Neural cell (in vitro differentiated cells): ENCODE measurements at regions not wholly inside any gene's neighbourhood (a gene's known extent, or its start where the extent isn't known, plus 50 kb on each side); places are given as distances from the start of the nearest gene placed in this dataset.

Source experiments
- H2AFZ ChIP-seq: fragments of 200-600, 300-800 bp; sonication (generic), shearing (Covaris generic); 2 replicates; pipeline ENCODE4 v1.6.0; 2014; ENCODE audit warnings: low read depth, mild to moderate bottlenecking, antibody characterized with exemption, low read length, moderate library complexity
- H3F3A ChIP-seq: fragments of 200-600 bp; shearing (Covaris generic); 2 replicates; pipeline ENCODE4 v1.6.1; 2016; ENCODE audit warnings: mild to moderate bottlenecking, moderate library complexity, mixed read lengths, antibody characterized with exemption, low read length; ENCODE audit not compliant: insufficient read depth, poor library complexity, severe bottlenecking
- H3K27ac ChIP-seq: fragments of 200-600, 300-800 bp; sonication (generic), shearing (Covaris generic); 2 replicates; pipeline ENCODE4 v1.5.1; 2014; ENCODE audit warnings: mild to moderate bottlenecking, low read length, moderate library complexity
- H3K27me3 ChIP-seq: fragments of 300-800, 200-600 bp; sonication (generic), shearing (Covaris generic); 2 replicates; pipeline ENCODE4 v1.6.0; 2014; ENCODE audit warnings: mild to moderate bottlenecking, low read depth, low read length, moderate library complexity; ENCODE audit not compliant: insufficient read depth
- H3K36me3 ChIP-seq: fragments of 300-800, 200-600 bp; sonication (generic), shearing (Covaris generic); 2 replicates; pipeline ENCODE4 v1.5.1; 2014; ENCODE audit warnings: mild to moderate bottlenecking, antibody characterized with exemption, low read length, moderate library complexity; ENCODE audit not compliant: insufficient read depth
- H3K4me2 ChIP-seq: fragments of 300-800, 200-600 bp; sonication (generic), shearing (Covaris generic); 2 replicates; pipeline ENCODE4 v1.6.0; 2014; ENCODE audit warnings: mild to moderate bottlenecking, low read length
- H3K4me3 ChIP-seq: fragments of 300-800, 200-600 bp; sonication (generic), shearing (Covaris generic); 2 replicates; pipeline ENCODE4 v1.5.1; 2014; ENCODE audit warnings: mild to moderate bottlenecking, low read length, moderate library complexity
- H3K79me2 ChIP-seq: fragments of 200-600 bp; shearing (Covaris generic); replicated peaks from 2 replicates; pipeline ENCODE4 v1.6.0; 2014; ENCODE audit warnings: mild to moderate bottlenecking, low read length, moderate library complexity; ENCODE audit not compliant: insufficient read depth
- H3K9ac ChIP-seq: fragments of 300-800, 200-600 bp; sonication (generic), shearing (Covaris generic); 2 replicates; pipeline ENCODE4 v1.6.1; 2016; ENCODE audit warnings: mild to moderate bottlenecking, low read length, mixed read lengths
- H3K9me2 ChIP-seq: fragments of 200-600 bp; shearing (Covaris generic); 2 replicates; pipeline ENCODE4 v1.6.1; 2016; ENCODE audit warnings: mild to moderate bottlenecking, low read length, mixed read lengths; ENCODE audit not compliant: insufficient read depth
- H3K9me3 ChIP-seq: fragments of 200-600, 300-800 bp; sonication (generic), shearing (Covaris generic); 2 replicates; pipeline ENCODE4 v1.6.1; 2016; ENCODE audit warnings: mild to moderate bottlenecking, mixed run types, low read length, moderate library complexity, mixed read lengths
- H4K20me1 ChIP-seq: fragments of 200-600 bp; shearing (Covaris generic); 2 replicates; pipeline ENCODE4 v1.6.1; 2016; ENCODE audit warnings: mild to moderate bottlenecking, mixed run types; ENCODE audit not compliant: insufficient read depth
- CTCF ChIP-seq: fragments of 450-650 bp; IDR thresholded peaks from 2 replicates; pipeline ENCODE4 v1.5.1; 2014; ENCODE audit warnings: antibody characterized with exemption, mild to moderate bottlenecking, moderate library complexity; ENCODE audit not compliant: poor library complexity, severe bottlenecking
- EP300 ChIP-seq: fragments of 450-650 bp; conservative IDR thresholded peaks from 2 replicates; pipeline ENCODE4 v1.6.1; 2014; ENCODE audit warnings: antibody characterized with exemption, mild to moderate bottlenecking, moderate library complexity; ENCODE audit not compliant: poor library complexity, severe bottlenecking
- EZH2 ChIP-seq: fragments of 200-600, 300-800 bp; shearing (Covaris generic), sonication (generic); IDR thresholded peaks from 2 replicates; pipeline ENCODE4 v1.6.1; 2014; ENCODE audit warnings: antibody characterized with exemption, low read length, borderline replicate concordance, mild to moderate bottlenecking; ENCODE audit not compliant: insufficient read depth, poor library complexity, severe bottlenecking
- MXI1 ChIP-seq: fragments of 450-650 bp; conservative IDR thresholded peaks from 2 replicates; pipeline ENCODE4 v1.6.1; 2014; ENCODE audit warnings: antibody characterized with exemption, mild to moderate bottlenecking; ENCODE audit not compliant: poor library complexity, severe bottlenecking
- POLR2AphosphoS5 ChIP-seq: IDR thresholded peaks from 2 replicates; pipeline ENCODE4 v1.6.1; 2012
- RAD21 ChIP-seq: fragments of 450-650 bp; conservative IDR thresholded peaks from 2 replicates; pipeline ENCODE4 v1.6.1; 2014; ENCODE audit warnings: antibody characterized with exemption, mild to moderate bottlenecking, moderate library complexity
- REST ChIP-seq: IDR thresholded peaks from 2 replicates; pipeline ENCODE4 v1.6.1; 2012; ENCODE audit warnings: borderline replicate concordance
- SMC3 ChIP-seq: fragments of 450-650 bp; conservative IDR thresholded peaks from 2 replicates; pipeline ENCODE4 v1.6.1; 2014; ENCODE audit warnings: antibody characterized with exemption, mild to moderate bottlenecking, moderate library complexity; ENCODE audit not compliant: poor library complexity
- TAF1 ChIP-seq: IDR thresholded peaks from 2 replicates; pipeline ENCODE4 v1.6.1; 2012; ENCODE audit warnings: low read depth

GRCh38 chr10:64096941-64097340 is 575.7 kb downstream of the REEP3 start:
- Histone ChIP-seq H2AFZ (no peak overlapping the region), H3K9ac (no peak overlapping the region), H3K9me2 (no peaks in the 10 kb centered on the region), H3K36me3 (no peaks in the 10 kb centered on the region), H3K9me3 (no peaks in the 10 kb centered on the region), H3K79me2 (no peaks in the 10 kb centered on the region), H3F3A (no peaks in the 10 kb centered on the region), H4K20me1 (no peaks in the 10 kb centered on the region), H3K4me2 (no peak overlapping the region), H3K27me3 (no peaks in the 10 kb centered on the region), H3K27ac (no peak overlapping the region), H3K4me3 (no peak overlapping the region)
- no peak for TF ChIP-seq TAF1
- TF ChIP-seq SMC3 = no peak
- no peak for TF ChIP-seq POLR2AphosphoS5
- TF ChIP-seq MXI1 = no peak
- TF ChIP-seq CTCF = no peak
- TF ChIP-seq RAD21 = no peak
- no peak for TF ChIP-seq REST
- TF ChIP-seq EZH2 = no peak
- TF ChIP-seq EP300 = no peak

GRCh38 chr10:64097391-64098122 is 576.4 kb downstream of the REEP3 start:
- Histone ChIP-seq H3K27ac (no peak overlapping the region), H3K9me2 (no peaks in the 10 kb centered on the region), H3K36me3 (no peaks in the 10 kb centered on the region), H3K4me3 (no peak overlapping the region), H4K20me1 (no peaks in the 10 kb centered on the region), H3K9ac (no peak overlapping the region), H3K79me2 (no peaks in the 10 kb centered on the region), H3K27me3 (no peaks in the 10 kb centered on the region), H3K4me2 (no peak overlapping the region), H2AFZ (no peak overlapping the region), H3K9me3 (no peaks in the 10 kb centered on the region), H3F3A (no peaks in the 10 kb centered on the region)
- TF ChIP-seq CTCF = no peak
- no peak for TF ChIP-seq RAD21
- no peak for TF ChIP-seq EP300
- TF ChIP-seq MXI1 = no peak
- TF ChIP-seq TAF1 = no peak
- no peak for TF ChIP-seq EZH2
- no peak for TF ChIP-seq REST
- TF ChIP-seq POLR2AphosphoS5 = no peak
- no peak for TF ChIP-seq SMC3
